ENCODE measurements at regions not wholly inside any gene's neighbourhood (a gene's known extent, or its start where the extent isn't known, plus 50 kb on each side); places are given as distances from the start of the nearest gene placed in this dataset.

- Histone ChIP-seq H3K27me3 (replicated peaks in 1 of 4; ENCODE audit: control insufficient read depth in 3 of 4, extremely low read depth in 1 of 4, insufficient read depth in 3 of 4, low read length in 3 of 4) (no peaks in the 10 kb centered on the region), H3K36me3 (ENCODE audit: control insufficient read depth in 2 of 4, insufficient read depth in 4 of 4, low read length in 3 of 4) (no peaks in the 10 kb centered on the region), H4K5ac (ENCODE audit: insufficient read length, low read depth, low read length) (no peak overlapping the region), H3K4me2 (ENCODE audit: insufficient read depth in 1 of 2, low read depth in 2 of 2, low read length in 2 of 2) (no peak overlapping the region), H3K14ac (ENCODE audit: insufficient read length) (no peak overlapping the region), H3K4ac (replicated peaks; ENCODE audit: insufficient read length, low read depth, low read length) (no peak overlapping the region), H2AK5ac (ENCODE audit: low read depth, low read length) (no peak overlapping the region), H4K20me1 (replicated peaks in 1 of 2; ENCODE audit: control insufficient read depth in 1 of 2, insufficient read depth in 2 of 2, low read length in 2 of 2) (no peaks in the 10 kb centered on the region), H2BK20ac (ENCODE audit: low read length) (no peak overlapping the region), H3K79me2 (ENCODE audit: control insufficient read depth in 1 of 2, insufficient read depth in 2 of 2, low read length in 2 of 2) (no peaks in the 10 kb centered on the region), H3K18ac (ENCODE audit: extremely low read depth, low read length) (no peak overlapping the region), H3K9ac (replicated peaks in 1 of 4; ENCODE audit: extremely low read depth in 1 of 4, low read depth in 3 of 4, low read length in 3 of 4) (no peak overlapping the region), H2BK5ac (ENCODE audit: low read depth, low read length) (no peak overlapping the region), H3K23me2 (ENCODE audit: low read depth, low read length) (no peaks in the 10 kb centered on the region), H3K4me3 (ENCODE audit: extremely low read depth in 1 of 4, insufficient read depth in 2 of 4, low read depth in 3 of 4, low read length in 4 of 4) (no peak overlapping the region), H2BK15ac (ENCODE audit: low read length) (no peak overlapping the region), H2AFZ (ENCODE audit: low read length) (no peak overlapping the region), H2BK120ac (replicated peaks; ENCODE audit: low read depth, low read length) (no peak overlapping the region), H3K23ac (ENCODE audit: insufficient read length) (no peak overlapping the region), H3K79me1 (ENCODE audit: low read depth, low read length) (no peaks in the 10 kb centered on the region), H4K91ac (replicated peaks; ENCODE audit: insufficient read length, low read length) (no peak overlapping the region), H3K27ac (ENCODE audit: low read depth, low read length) (no peak overlapping the region), H2BK12ac (ENCODE audit: low read depth, low read length) (no peak overlapping the region), H3K9me3 (ENCODE audit: insufficient read depth in 2 of 2, low read depth in 1 of 2, low read length in 1 of 2) (no peaks in the 10 kb centered on the region), H3K56ac (replicated peaks; ENCODE audit: insufficient read length, low read depth, low read length) (no peak overlapping the region), H3K4me1 (replicated peaks in 1 of 4; ENCODE audit: control insufficient read depth in 3 of 4, insufficient read depth in 4 of 4, low read length in 3 of 4) (no peaks in the 10 kb centered on the region), H4K8ac (ENCODE audit: extremely low read depth, insufficient read depth, low read length) (no peak overlapping the region; the same call in 1 of the 2 replicates)
- 81% methylated on average over 4 of the region's 4 CpGs; no CpG with 5 or more reads in 1 of the 2 experiments for WGBS, 2 experiments (ENCODE audit: extremely low coverage in 1 of 2, insufficient coverage in 1 of 2, insufficient read length in 1 of 2, insufficient replicate concordance in 2 of 2, low coverage in 1 of 2, low lambda C conversion rate in 2 of 2, missing lambda C conversion rate in 1 of 2)
- no peak for DNase-seq (ENCODE audit: low read depth in 1 of 2, low spot score in 2 of 2)
- FAIRE-seq, result no peak
- TF ChIP-seq RFX5 (IDR thresholded peaks at IDR 0.05; ENCODE audit: borderline replicate concordance, low read depth, low read length), result no peak
- TF ChIP-seq CBX5 (IDR thresholded peaks at IDR 0.05; ENCODE audit: low read depth, low read length), result no peak
- no peak for TF ChIP-seq KDM4A (IDR thresholded peaks at IDR 0.05; ENCODE audit: low read depth, low read length, severe bottlenecking)
- no peak for TF ChIP-seq TAF1 (IDR thresholded peaks at IDR 0.05; ENCODE audit: low read depth, low read length)
- TF ChIP-seq JUND (IDR thresholded peaks at IDR 0.05; ENCODE audit: low read length), result no peak
- TF ChIP-seq SIX5 (IDR thresholded peaks at IDR 0.05; ENCODE audit: low read depth, low read length), result no peak
- no peak for TF ChIP-seq CHD2 (IDR thresholded peaks at IDR 0.05; ENCODE audit: low read length)
- no peak for TF ChIP-seq GTF2F1 (IDR thresholded peaks at IDR 0.05; ENCODE audit: borderline replicate concordance, low read depth, low read length)
- no peak for TF ChIP-seq SP1 (IDR thresholded peaks at IDR 0.05; ENCODE audit: low read depth, low read length)
- TF ChIP-seq EZH2 (IDR thresholded peaks at IDR 0.05; ENCODE audit: low read depth, low read length, severe bottlenecking), result no peak
- no peak for TF ChIP-seq RAD21 (IDR thresholded peaks at IDR 0.05 in 1 of 2, conservative IDR thresholded peaks at IDR 0.05 in 1 of 2; ENCODE audit: low read depth in 2 of 2, low read length in 2 of 2)
- TF ChIP-seq TBP (IDR thresholded peaks at IDR 0.05; ENCODE audit: low read depth, low read length), result no peak
- ChIA-PET CTCF (ENCODE audit: partially characterized antibody) (interaction anchor here (0.9 to 2.3 kb wide), 2 partner anchors 11 to 27 kb away, joined by 3 to 11 read pairs; no protein-coding TSS in a partner anchor), POLR2A (ENCODE audit: partially characterized antibody) (no interaction called here)
Measured at GRCh38 chr6:99192561-99192960, 156.9 kb downstream of the FAXC start.
